ENCODE measurements at regions not wholly inside any gene's neighbourhood (a gene's known extent, or its start where the extent isn't known, plus 50 kb on each side); places are given as distances from the start of the nearest gene placed in this dataset.

DNA sequence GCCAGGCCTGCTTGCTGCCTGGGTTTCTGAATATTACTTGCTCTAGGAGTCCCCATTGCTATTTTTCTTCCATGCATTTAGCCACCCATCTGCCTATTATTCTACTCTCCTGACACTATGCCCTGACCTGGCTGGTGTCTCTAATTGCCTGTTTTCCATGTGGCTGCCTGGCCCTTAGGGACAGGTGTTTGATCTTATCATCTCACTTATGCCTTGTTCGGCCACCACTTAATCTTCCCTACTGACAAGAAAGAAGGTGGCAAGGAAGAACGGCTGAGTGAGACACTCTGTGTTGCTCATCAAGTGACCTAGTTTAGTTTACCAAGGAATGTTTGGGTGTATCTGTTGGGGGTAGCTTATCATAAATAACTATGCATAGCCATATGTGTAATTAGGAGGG lies 50.4 kb upstream of the RAPH1 start:
- TF ChIP-seq, protein P1, sequence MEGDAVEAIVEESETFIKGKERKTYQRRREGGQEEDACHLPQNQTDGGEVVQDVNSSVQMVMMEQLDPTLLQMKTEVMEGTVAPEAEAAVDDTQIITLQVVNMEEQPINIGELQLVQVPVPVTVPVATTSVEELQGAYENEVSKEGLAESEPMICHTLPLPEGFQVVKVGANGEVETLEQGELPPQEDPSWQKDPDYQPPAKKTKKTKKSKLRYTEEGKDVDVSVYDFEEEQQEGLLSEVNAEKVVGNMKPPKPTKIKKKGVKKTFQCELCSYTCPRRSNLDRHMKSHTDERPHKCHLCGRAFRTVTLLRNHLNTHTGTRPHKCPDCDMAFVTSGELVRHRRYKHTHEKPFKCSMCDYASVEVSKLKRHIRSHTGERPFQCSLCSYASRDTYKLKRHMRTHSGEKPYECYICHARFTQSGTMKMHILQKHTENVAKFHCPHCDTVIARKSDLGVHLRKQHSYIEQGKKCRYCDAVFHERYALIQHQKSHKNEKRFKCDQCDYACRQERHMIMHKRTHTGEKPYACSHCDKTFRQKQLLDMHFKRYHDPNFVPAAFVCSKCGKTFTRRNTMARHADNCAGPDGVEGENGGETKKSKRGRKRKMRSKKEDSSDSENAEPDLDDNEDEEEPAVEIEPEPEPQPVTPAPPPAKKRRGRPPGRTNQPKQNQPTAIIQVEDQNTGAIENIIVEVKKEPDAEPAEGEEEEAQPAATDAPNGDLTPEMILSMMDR (IDR thresholded peaks at IDR 0.05; ENCODE audit: borderline replicate concordance, insufficient read depth, low read depth, low read length): no peak
- H3K4me3 ChIP-seq (ENCODE audit: low read depth, low read length): no peak overlapping the region

DNA sequence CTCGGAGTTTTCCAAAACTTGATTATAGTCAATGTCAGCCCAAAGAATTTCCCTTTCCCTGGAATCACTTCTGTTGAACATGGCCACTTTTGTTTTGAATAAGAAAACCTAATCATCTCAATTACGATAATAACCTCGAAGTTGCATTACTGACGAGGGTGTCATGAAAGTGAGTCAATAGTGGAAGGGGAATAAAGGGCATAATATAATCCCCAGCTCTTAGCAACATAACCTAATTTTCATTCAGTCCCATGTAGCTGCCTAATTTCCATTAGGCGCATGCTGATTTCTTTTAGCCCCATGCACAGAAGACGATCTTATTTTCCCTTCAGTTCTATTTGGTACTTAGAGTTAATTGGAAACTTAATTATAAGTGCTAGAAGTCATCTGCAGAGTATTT lies 51.1 kb upstream of the RAPH1 start:
- TF ChIP-seq, protein P1 (IDR thresholded peaks at IDR 0.05; ENCODE audit: borderline replicate concordance, insufficient read depth, low read depth, low read length): no peak
- no peak overlapping the region for H3K4me3 ChIP-seq (ENCODE audit: low read depth, low read length)

DNA sequence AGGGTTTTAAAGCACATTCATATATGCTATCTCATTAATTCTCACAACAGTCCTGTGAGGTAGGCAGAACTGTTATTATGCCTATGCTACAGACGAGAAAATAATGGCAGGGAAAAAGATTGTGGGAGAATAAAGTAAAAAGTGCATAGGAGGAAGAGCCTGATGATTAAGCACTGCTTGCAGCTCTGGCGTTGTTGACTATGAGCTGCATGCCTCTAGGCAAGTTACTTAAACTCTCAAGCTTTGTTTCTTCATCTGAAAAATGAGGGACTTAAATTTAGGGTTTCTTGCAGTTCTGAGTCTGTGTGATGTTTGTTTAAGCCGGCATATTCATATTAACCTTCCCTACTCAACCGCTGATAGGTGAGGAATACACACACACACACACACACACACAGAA lies 51.6 kb upstream of the RAPH1 start:
- TF ChIP-seq, protein P1 (IDR thresholded peaks at IDR 0.05; ENCODE audit: borderline replicate concordance, insufficient read depth, low read depth, low read length): no peak
- no peak overlapping the region for H3K4me3 ChIP-seq (ENCODE audit: low read depth, low read length)

DNA sequence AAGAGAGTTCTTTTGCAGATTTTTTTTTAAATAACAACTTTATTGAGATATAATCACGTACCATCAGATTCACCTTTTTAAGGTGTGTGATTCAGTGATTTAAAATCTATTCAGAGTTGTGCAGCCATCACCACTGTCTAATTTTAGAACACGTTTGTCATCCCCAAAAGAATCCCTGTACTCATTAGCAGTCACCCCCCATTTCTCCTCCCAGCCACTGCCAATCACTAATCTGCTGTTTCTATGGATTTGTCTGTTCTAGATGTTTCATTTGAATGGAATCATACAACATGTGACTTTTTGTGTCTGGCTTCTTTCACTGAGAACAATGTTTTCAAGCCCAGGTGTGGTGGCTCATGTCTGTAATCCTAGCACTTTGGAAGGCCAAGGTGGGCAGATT lies 55.4 kb upstream of the RAPH1 start:
- TF ChIP-seq, protein P1 (IDR thresholded peaks at IDR 0.05; ENCODE audit: borderline replicate concordance, insufficient read depth, low read depth, low read length): no peak
- no peak overlapping the region for H3K4me3 ChIP-seq (ENCODE audit: low read depth, low read length)

DNA sequence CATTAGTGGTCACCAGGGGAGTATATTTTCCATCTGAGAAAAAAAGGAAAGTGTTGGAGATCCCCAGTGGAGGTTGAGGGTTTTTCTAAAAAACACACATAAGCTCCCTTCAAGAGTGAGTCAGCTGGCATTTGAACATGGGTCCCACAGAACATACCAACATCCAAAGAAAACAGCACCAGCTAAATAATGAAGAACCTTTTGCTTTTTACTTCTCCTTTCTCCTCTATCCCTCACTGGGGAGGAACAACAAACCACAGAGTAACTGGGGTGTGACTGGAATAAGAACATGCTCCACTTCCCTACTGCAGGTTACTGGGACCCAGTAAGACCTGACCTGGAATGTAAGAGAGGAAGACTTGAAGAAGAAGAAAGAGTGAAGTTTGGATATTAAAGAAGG lies 56.5 kb upstream of the RAPH1 start:
- no peak overlapping the region for H3K4me3 ChIP-seq (ENCODE audit: low read depth, low read length)
- TF ChIP-seq, protein P1 (IDR thresholded peaks at IDR 0.05; ENCODE audit: borderline replicate concordance, insufficient read depth, low read depth, low read length): no peak

DNA sequence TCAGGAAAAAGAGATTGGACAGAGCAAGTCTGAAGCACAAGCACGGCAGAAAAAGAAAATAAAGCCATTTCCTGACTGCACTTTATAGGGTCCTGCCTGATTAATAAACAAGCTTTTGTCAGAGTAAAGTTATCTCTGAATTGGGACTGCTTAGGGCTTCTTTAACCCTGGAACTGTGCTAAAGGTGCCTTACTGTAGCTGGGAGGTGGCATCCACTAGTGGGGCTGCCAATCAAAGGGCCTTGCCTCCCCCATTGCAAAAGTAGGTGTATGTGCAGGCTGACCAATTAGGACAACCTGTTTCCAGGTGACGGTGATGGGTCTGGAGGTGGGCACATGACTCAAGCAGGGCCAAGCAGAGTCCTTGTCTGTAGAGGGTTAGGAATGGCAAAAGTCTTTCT lies 57.4 kb upstream of the RAPH1 start:
- TF ChIP-seq, protein P1 (IDR thresholded peaks at IDR 0.05; ENCODE audit: borderline replicate concordance, insufficient read depth, low read depth, low read length): no peak
- no peak overlapping the region for H3K4me3 ChIP-seq (ENCODE audit: low read depth, low read length)

DNA sequence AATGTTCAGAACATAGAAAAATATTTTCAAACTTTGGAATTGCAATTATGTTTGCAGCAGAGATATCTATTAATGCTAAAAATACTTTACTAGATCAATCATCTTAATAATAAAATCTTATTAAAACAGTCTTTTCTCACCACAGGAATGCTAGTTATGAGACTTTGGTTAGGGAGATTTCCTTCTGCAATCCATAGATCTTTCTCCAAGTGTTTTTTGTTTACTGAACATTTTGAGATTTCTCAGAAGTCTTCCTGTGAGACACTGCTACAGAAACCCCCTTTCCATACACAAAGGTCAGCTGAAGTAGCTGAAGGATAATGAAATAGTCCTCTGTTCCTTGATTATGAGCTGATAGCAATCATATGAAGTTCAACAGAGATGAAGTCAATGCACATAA lies 59.4 kb upstream of the RAPH1 start:
- TF ChIP-seq, protein P1 (IDR thresholded peaks at IDR 0.05; ENCODE audit: borderline replicate concordance, insufficient read depth, low read depth, low read length): no peak
- no peak overlapping the region for H3K4me3 ChIP-seq (ENCODE audit: low read depth, low read length)
